Uterus (tissue), 3 donors: ENCODE measurements at regions not wholly inside any gene's neighbourhood (a gene's known extent, or its start where the extent isn't known, plus 50 kb on each side); places are given as distances from the start of the nearest gene placed in this dataset.
A peak's percentile ranks its signal among the peaks of the same experiment; 100 is the strongest.

ENCODE experiments used
- DNase-seq, 2 donors: peaks; one replicate each; pipeline ENCODE4 v3.0.0-alpha.2; 2019 to 2020
- H3K27ac ChIP-seq, 2 donors: fragments of 200-600 bp; sonication (generic); 1 replicate in 1 of 2; 2 replicates in 1 of 2; pipeline ENCODE4 v1.5.1; 2016 to 2018
- H3K27me3 ChIP-seq, 2 donors: fragments of 200-600 bp; sonication (generic); one replicate each; pipeline ENCODE4 v1.5.1; 2018 to 2019; ENCODE audit warnings: control low read depth in 1 of 2
- H3K36me3 ChIP-seq, 2 donors: fragments of 200-600 bp; sonication (generic); one replicate each; pipeline ENCODE4 v1.5.1; 2019; ENCODE audit warnings: control low read depth in 1 of 2
- H3K4me1 ChIP-seq, 2 donors: fragments of 200-600 bp; sonication (generic); one replicate each; pipeline ENCODE4 v1.5.1; 2018 to 2019; ENCODE audit warnings: control low read depth in 1 of 2
- H3K4me3 ChIP-seq, 2 donors: fragments of 200-600 bp; sonication (generic); 1 replicate in 1 of 2; 2 replicates in 1 of 2; pipeline ENCODE4 v1.5.1; 2018 to 2019; ENCODE audit warnings: mild to moderate bottlenecking in 1 of 2
- H3K9me3 ChIP-seq, 2 donors: fragments of 200-600 bp; sonication (generic); one replicate each; pipeline ENCODE4 v1.5.1; 2019; ENCODE audit warnings: control low read depth in 1 of 2
- POLR2A ChIP-seq, 2 donors: fragments of 450-650 bp; IDR thresholded peaks; one replicate each; pipeline ENCODE4 v1.6.1; 2016; ENCODE audit warnings: antibody characterized with exemption in 2 of 2, mild to moderate bottlenecking in 1 of 2, moderate library complexity in 1 of 2
- intact Hi-C: fragments of 100-400 bp; cut with DNase I; formaldehyde crosslinking; loops from one replicate; pipeline ENCODE4 v1.15.1; 2023; ENCODE audit warnings: low total_unique reads
- TF ChIP-seq, protein P1 (sequence below), 4 experiments: fragments of 200-600 bp in 2 of 4; fragments of 450-650 bp in 2 of 4; sonication (generic) in 2 of 4; IDR thresholded peaks; one replicate each; pipeline ENCODE4 v1.5.1; 2016 to 2019; ENCODE audit warnings: antibody characterized with exemption in 4 of 4, mild to moderate bottlenecking in 2 of 4, moderate library complexity in 1 of 4
- donor health status: DM: yes; HTN: yes; CAD: no.

DNA sequence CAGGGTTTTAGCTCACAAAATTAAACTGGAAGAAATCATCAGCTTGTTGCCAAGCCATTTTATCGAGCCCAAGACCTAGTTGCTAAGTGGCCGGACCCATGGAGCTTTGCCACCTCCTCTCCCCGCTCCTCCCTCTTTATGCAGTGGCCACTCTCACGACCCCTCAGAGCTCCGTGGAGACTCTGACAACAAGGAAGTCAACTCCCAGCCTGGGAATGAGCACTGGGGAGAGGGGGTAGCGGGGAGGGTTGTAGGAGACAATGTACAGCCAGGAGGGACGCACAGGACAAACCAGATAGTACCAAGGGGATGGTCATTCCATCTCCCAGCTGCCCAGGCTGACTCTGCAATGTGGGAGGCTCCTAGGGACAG lies 250.9 kb downstream of the SIPA1L2 start:
- H3K36me3 ChIP-seq: no peaks in the 10 kb centered on the region
- intact Hi-C loops: no loop called here
- TF ChIP-seq, protein P1, sequence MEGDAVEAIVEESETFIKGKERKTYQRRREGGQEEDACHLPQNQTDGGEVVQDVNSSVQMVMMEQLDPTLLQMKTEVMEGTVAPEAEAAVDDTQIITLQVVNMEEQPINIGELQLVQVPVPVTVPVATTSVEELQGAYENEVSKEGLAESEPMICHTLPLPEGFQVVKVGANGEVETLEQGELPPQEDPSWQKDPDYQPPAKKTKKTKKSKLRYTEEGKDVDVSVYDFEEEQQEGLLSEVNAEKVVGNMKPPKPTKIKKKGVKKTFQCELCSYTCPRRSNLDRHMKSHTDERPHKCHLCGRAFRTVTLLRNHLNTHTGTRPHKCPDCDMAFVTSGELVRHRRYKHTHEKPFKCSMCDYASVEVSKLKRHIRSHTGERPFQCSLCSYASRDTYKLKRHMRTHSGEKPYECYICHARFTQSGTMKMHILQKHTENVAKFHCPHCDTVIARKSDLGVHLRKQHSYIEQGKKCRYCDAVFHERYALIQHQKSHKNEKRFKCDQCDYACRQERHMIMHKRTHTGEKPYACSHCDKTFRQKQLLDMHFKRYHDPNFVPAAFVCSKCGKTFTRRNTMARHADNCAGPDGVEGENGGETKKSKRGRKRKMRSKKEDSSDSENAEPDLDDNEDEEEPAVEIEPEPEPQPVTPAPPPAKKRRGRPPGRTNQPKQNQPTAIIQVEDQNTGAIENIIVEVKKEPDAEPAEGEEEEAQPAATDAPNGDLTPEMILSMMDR (IDR thresholded peaks at IDR 0.05): no peak
- TF ChIP-seq POLR2A (IDR thresholded peaks at IDR 0.05): no peak
- H3K27me3 ChIP-seq: no peaks in the 10 kb centered on the region
- no peak overlapping the region for H3K27ac ChIP-seq
- no peak overlapping the region for H3K4me3 ChIP-seq
- H3K4me1 ChIP-seq: no peaks in the 10 kb centered on the region
- no peaks in the 10 kb centered on the region for H3K9me3 ChIP-seq
- no peak for DNase-seq

DNA sequence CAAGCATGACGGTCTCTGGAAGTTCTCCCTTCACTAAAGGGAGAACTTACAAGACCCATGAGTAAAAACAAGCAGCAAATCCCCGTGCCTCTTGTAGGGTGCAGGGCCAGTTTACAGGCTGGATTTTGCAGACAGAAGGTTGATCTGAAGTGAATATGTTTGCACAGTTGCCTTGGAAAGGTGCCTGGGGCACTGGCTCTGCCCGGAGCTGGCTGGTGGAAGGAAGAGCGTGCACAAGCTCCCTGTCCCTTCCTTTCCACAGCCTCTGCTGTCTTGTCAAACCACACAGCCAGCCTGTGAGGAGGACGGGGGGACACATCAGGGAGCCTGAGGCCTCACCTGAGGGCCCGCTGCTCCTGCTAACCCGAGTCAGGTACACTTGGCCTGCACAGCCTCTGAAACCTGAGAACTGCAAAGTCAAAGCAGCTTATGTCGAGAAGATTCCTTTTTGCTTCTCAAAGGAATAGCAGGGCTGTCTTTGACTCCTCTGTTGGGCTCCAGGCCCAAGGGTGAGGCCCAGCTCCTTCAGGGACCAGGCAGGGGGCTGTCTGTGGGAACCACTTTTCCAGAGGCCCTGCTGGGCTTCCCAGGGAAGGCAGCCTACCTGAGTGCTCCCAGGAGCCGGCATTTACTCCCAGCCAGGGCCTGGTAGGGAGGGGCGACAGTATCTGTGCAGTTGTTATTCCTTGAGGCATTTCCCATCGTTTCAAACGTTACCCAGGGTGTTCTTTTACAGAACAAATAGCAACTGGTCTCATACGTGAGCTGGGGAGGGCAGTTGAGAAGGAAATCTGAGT lies 251.5 kb downstream of the SIPA1L2 start:
- Histone ChIP-seq H3K4me3 (no peak overlapping the region), H3K4me1 (no peaks in the 10 kb centered on the region), H3K27me3 (no peaks in the 10 kb centered on the region), H3K9me3 (no peaks in the 10 kb centered on the region), H3K27ac (no peak overlapping the region), H3K36me3 (no peaks in the 10 kb centered on the region)
- no peak for TF ChIP-seq POLR2A (IDR thresholded peaks at IDR 0.05)
- TF ChIP-seq, protein P1 (IDR thresholded peaks at IDR 0.05): no peak
- no peak for DNase-seq
- intact Hi-C loops: no loop called here

DNA sequence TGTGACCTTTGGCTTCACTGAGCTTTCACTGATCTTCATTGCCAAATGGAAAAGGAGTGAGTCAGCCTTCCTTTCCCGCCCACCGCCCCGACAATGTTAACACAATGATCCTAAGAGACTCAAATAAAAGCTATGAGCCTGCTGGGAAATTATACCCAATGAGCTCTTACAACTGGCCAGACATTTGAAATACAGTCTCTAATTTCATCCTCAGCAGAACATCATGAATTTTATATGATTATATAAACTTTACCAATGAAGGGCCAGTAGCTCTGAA lies 252.5 kb downstream of the SIPA1L2 start:
- Histone ChIP-seq H3K27ac (no peak overlapping the region), H3K27me3 (no peaks in the 10 kb centered on the region), H3K4me3 (no peak overlapping the region), H3K4me1 (no peaks in the 10 kb centered on the region), H3K9me3 (no peaks in the 10 kb centered on the region), H3K36me3 (no peaks in the 10 kb centered on the region)
- TF ChIP-seq, protein P1 (IDR thresholded peaks at IDR 0.05): no peak
- TF ChIP-seq POLR2A (IDR thresholded peaks at IDR 0.05): no peak
- intact Hi-C loops: no loop called here
- peak in 1 of 2 donors; percentile 25 for DNase-seq

DNA sequence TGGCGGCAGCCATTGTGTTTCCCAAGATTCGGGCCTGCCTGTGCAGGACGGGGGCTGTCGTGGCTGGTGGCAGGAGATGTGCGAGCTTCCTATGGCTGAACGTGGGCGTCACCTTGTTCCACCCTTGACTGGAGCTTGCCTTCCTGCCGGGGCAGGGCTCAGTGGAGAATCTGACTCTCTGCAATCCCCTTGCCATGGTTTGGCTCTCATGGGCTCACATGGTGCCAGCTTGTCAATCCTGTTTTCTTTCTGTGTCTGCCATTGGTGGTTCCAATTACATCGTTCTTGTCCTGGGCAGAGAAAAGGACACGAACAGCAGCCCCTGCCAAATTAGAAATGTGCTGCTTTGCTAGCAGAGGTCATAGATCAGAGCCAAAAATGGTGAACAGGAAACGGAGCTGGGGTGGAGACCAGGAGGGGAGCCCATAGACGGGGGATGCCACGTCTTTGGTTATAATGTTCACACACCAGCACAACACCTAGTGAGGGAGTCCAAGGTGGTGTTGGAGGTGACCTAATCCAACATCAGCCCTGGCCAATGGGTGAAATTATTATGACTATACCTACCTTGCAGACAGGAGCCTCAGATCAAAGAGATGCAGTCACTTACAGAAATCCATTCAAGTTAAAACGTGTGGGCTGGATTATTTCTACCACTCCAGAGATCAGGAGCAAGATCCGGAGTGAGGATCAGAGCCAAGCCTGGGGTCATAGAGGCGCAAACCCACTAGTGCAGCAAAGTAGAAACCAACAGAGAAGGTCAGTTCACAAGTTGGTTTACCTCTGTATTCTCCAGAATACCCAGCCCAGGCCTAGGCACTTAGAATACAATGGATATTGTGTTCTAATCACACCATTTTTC lies 253.1 kb downstream of the SIPA1L2 start:
- no peak overlapping the region for H3K4me3 ChIP-seq
- no peaks in the 10 kb centered on the region for H3K9me3 ChIP-seq
- no peaks in the 10 kb centered on the region for H3K36me3 ChIP-seq
- no peaks in the 10 kb centered on the region for H3K4me1 ChIP-seq
- TF ChIP-seq, protein P1 (IDR thresholded peaks at IDR 0.05): no peak
- TF ChIP-seq POLR2A (IDR thresholded peaks at IDR 0.05): no peak
- no peaks in the 10 kb centered on the region for H3K27me3 ChIP-seq
- DNase-seq: no peak
- H3K27ac ChIP-seq: no peak overlapping the region
- intact Hi-C loops: no loop called here

DNA sequence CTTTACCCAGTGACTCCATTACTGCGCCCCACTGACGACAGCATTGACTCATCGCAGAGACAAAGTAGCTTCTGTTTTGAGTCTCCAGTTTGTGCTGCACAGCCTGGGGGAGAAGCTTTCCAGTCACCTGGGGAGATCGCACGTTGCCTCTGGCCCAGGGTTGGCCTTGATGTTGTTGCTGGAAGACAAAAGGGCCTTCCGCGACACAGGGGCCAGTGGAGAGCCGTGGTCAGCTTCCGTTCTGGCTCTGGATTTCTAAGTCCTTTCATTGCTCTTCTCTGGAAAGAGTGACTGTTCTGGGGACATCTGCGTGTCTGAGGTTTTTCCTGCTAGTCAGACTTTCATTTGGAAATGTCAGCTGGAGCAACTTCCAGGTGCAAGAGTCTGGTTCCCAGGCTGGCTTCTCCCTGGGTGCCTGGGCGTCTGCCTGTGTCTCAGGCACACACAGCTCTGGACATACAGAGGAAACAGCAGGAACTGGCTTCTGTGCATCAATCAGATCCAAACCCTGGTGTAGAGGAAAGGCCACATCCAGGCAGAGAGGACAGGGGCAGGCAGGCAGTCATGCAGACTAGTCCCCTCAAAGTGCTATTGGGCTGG lies 257.0 kb downstream of the SIPA1L2 start:
- H3K4me3 ChIP-seq: no peak overlapping the region
- intact Hi-C loops: no loop called here
- no peaks in the 10 kb centered on the region for H3K9me3 ChIP-seq
- no peak for DNase-seq
- TF ChIP-seq, protein P1 (IDR thresholded peaks at IDR 0.05): no peak
- no peak for TF ChIP-seq POLR2A (IDR thresholded peaks at IDR 0.05)
- no peaks in the 10 kb centered on the region for H3K36me3 ChIP-seq
- no peak overlapping the region for H3K27ac ChIP-seq
- H3K4me1 ChIP-seq: no peaks in the 10 kb centered on the region
- H3K27me3 ChIP-seq: no peaks in the 10 kb centered on the region
